Keratinocyte (primary cell): ENCODE measurements at regions not wholly inside any gene's neighbourhood (a gene's known extent, or its start where the extent isn't known, plus 50 kb on each side); places are given as distances from the start of the nearest gene placed in this dataset.
A peak's percentile ranks its signal among the peaks of the same experiment; 100 is the strongest.

ENCODE experiments used
- DNase-seq: peaks from one replicate; pipeline ENCODE4 v3.0.0-alpha.2; 2011; ENCODE audit warnings: low read depth, missing footprints, low spot score
- FAIRE-seq: peaks from 2 replicates; lab custom pipeline; 2011; peaks lifted over from hg19 to GRCh38; lab: Jason Lieb, UNC
- H2AFZ ChIP-seq: 2 replicates; pipeline ENCODE4 v1.6.0; 2012; ENCODE audit warnings: low read length, control low read depth, inconsistent platforms; ENCODE audit not compliant: control insufficient read depth
- H3K27ac ChIP-seq: 2 replicates; pipeline ENCODE4 v1.5.1; 2011; ENCODE audit warnings: low read length; ENCODE audit not compliant: control insufficient read depth, insufficient read depth
- H3K27me3 ChIP-seq: 3 replicates; pipeline ENCODE4 v1.6.0; 2011; ENCODE audit warnings: low read length; ENCODE audit not compliant: control insufficient read depth, insufficient read depth; ENCODE audit errors: extremely low read depth
- H3K36me3 ChIP-seq, 2 experiments: 2 replicates in 1 of 2; 3 replicates in 1 of 2; pipeline ENCODE4 v1.5.1; 2011; ENCODE audit warnings: low read length in 2 of 2, mild to moderate bottlenecking in 1 of 2; ENCODE audit not compliant: control insufficient read depth in 2 of 2, insufficient read depth in 2 of 2; ENCODE audit errors: extremely low read depth in 1 of 2
- H3K4me1 ChIP-seq: 3 replicates; pipeline ENCODE4 v1.5.1; 2011; ENCODE audit warnings: low read length; ENCODE audit not compliant: control insufficient read depth, insufficient read depth; ENCODE audit errors: extremely low read depth
- H3K4me2 ChIP-seq: 3 replicates; pipeline ENCODE4 v1.6.0; 2011; ENCODE audit warnings: low read depth, low read length; ENCODE audit not compliant: control insufficient read depth, insufficient read depth; ENCODE audit errors: extremely low read depth
- H3K4me3 ChIP-seq, 3 experiments: fragments of 200-600 bp in 1 of 3; sonication (generic) in 1 of 3; 2 replicates in 2 of 3; 3 replicates in 1 of 3; pipeline ENCODE4 v1.5.1; 2011 to 2016; ENCODE audit warnings: low read length in 3 of 3, mild to moderate bottlenecking in 3 of 3, control low read depth in 2 of 3, inconsistent platforms in 1 of 3, low read depth in 1 of 3, mixed read lengths in 1 of 3, mixed run types in 1 of 3, moderate library complexity in 1 of 3; ENCODE audit not compliant: control insufficient read depth in 2 of 3, insufficient read depth in 2 of 3; ENCODE audit errors: extremely low read depth in 1 of 3
- H3K79me2 ChIP-seq: 2 replicates; pipeline ENCODE4 v1.6.0; 2012; ENCODE audit warnings: low read length; ENCODE audit not compliant: control insufficient read depth, insufficient read depth
- H3K9ac ChIP-seq: 3 replicates; pipeline ENCODE4 v1.6.0; 2011; ENCODE audit warnings: low read length; ENCODE audit not compliant: control insufficient read depth, insufficient read depth; ENCODE audit errors: extremely low read depth
- H3K9me1 ChIP-seq: 3 replicates; pipeline ENCODE4 v1.6.0; 2011; ENCODE audit warnings: low read length; ENCODE audit not compliant: control insufficient read depth, insufficient read depth; ENCODE audit errors: extremely low read depth
- H3K9me3 ChIP-seq: 2 replicates; pipeline ENCODE4 v1.5.1; 2012; ENCODE audit warnings: low read depth, low read length; ENCODE audit not compliant: control insufficient read depth
- H4K20me1 ChIP-seq: 3 replicates; pipeline ENCODE4 v1.6.0; 2011; ENCODE audit warnings: low read length; ENCODE audit not compliant: control insufficient read depth, insufficient read depth; ENCODE audit errors: extremely low read depth
- EZH2 ChIP-seq: IDR thresholded peaks from one replicate; pipeline ENCODE4 v1.6.1; 2012; ENCODE audit warnings: inconsistent platforms, mild to moderate bottlenecking, low read length, moderate library complexity
- dilution Hi-C: fragments of 300-500 bp; cut with MboI; formaldehyde crosslinking; loops from one replicate; pipeline ENCODE4 v1.7.0; 2020; ENCODE audit warnings: low sequenced_read_pairs; ENCODE audit not compliant: extremely low pct_ligation_motif_present
- TF ChIP-seq, protein P1 (sequence below), 3 experiments: IDR thresholded peaks in 1 of 3; conservative IDR thresholded peaks in 1 of 3; optimal IDR thresholded peaks in 1 of 3; 2 replicates in 2 of 3; 3 replicates in 1 of 3; pipeline versions ENCODE3 to v1.5.1; 2011; ENCODE audit warnings: low read length in 3 of 3, mild to moderate bottlenecking in 3 of 3, moderate library complexity in 2 of 3, control low read depth in 1 of 3, inconsistent platforms in 1 of 3; ENCODE audit not compliant: insufficient read depth in 2 of 3; ENCODE audit errors: extremely low read depth in 1 of 3

DNA sequence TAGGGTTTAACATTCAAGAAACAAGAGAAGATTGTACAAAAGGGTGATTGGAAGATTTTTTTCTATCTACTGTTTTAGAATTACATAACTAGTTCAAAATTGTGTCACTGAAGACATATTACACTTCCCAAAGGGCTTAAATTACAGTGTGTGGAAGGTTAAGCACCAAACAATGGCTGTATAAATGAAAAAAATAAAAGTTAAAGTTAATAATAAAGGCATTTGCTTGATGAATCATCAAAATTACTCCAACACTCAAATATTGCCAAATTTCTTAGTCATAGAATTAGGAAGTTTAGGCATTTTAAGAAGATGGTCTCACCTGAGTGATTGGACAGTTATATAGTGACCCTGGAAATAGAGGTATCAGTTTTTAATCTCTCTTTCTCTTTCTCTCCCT is 227.6 kb upstream of the CARD18 start:
- H3K9me1 ChIP-seq: no peaks in the 10 kb centered on the region
- H3K36me3 ChIP-seq: no peaks in the 10 kb centered on the region
- DNase-seq: no peak
- no peak overlapping the region for H2AFZ ChIP-seq
- no peak overlapping the region for H3K4me2 ChIP-seq
- H4K20me1 ChIP-seq: no peaks in the 10 kb centered on the region
- TF ChIP-seq, protein P1, sequence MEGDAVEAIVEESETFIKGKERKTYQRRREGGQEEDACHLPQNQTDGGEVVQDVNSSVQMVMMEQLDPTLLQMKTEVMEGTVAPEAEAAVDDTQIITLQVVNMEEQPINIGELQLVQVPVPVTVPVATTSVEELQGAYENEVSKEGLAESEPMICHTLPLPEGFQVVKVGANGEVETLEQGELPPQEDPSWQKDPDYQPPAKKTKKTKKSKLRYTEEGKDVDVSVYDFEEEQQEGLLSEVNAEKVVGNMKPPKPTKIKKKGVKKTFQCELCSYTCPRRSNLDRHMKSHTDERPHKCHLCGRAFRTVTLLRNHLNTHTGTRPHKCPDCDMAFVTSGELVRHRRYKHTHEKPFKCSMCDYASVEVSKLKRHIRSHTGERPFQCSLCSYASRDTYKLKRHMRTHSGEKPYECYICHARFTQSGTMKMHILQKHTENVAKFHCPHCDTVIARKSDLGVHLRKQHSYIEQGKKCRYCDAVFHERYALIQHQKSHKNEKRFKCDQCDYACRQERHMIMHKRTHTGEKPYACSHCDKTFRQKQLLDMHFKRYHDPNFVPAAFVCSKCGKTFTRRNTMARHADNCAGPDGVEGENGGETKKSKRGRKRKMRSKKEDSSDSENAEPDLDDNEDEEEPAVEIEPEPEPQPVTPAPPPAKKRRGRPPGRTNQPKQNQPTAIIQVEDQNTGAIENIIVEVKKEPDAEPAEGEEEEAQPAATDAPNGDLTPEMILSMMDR (optimal IDR thresholded peaks at IDR 0.05 in 1 of 3, IDR thresholded peaks at IDR 0.05 in 1 of 3, conservative IDR thresholded peaks at IDR 0.05 in 1 of 3; ENCODE audit: extremely low read depth in 1 of 3, insufficient read depth in 2 of 3, low read length in 3 of 3): no peak
- no peak for TF ChIP-seq EZH2
- dilution Hi-C loops: no loop called here
- no peak overlapping the region for H3K4me3 ChIP-seq
- no peak for FAIRE-seq
- no peak overlapping the region for H3K27ac ChIP-seq
- no peak overlapping the region for H3K9ac ChIP-seq
- no peaks in the 10 kb centered on the region for H3K79me2 ChIP-seq
- H3K27me3 ChIP-seq: no peaks in the 10 kb centered on the region
- no peaks in the 10 kb centered on the region for H3K4me1 ChIP-seq
- no peaks in the 10 kb centered on the region for H3K9me3 ChIP-seq

GRCh38 chr11:105361651-105362050 is 222.1 kb upstream of the CARD18 start:
- TF ChIP-seq, protein P1 (optimal IDR thresholded peaks at IDR 0.05 in 1 of 3, IDR thresholded peaks at IDR 0.05 in 1 of 3, conservative IDR thresholded peaks at IDR 0.05 in 1 of 3; ENCODE audit: extremely low read depth in 1 of 3, insufficient read depth in 2 of 3, low read length in 3 of 3): no peak
- TF ChIP-seq EZH2: no peak
- H3K36me3 ChIP-seq: no peaks in the 10 kb centered on the region
- FAIRE-seq (peak; percentile 46), DNase-seq (no peak)
- no peaks in the 10 kb centered on the region for H3K9me3 ChIP-seq
- H2AFZ ChIP-seq: peak overlapping the region; percentile 45
- no peak overlapping the region for H3K4me3 ChIP-seq
- no peaks in the 10 kb centered on the region for H3K79me2 ChIP-seq
- no peaks in the 10 kb centered on the region for H3K27me3 ChIP-seq
- no peak overlapping the region for H3K27ac ChIP-seq
- H3K9me1 ChIP-seq: no peaks in the 10 kb centered on the region
- H3K4me2 ChIP-seq: peak overlapping the region; percentile 25
- dilution Hi-C loops: no loop called here
- peaks cover 5% of the 10 kb centered on the region for H3K4me1 ChIP-seq
- no peak overlapping the region for H3K9ac ChIP-seq
- no peaks in the 10 kb centered on the region for H4K20me1 ChIP-seq
